HG03135 (cell line): ENCODE measurements at regions not wholly inside any gene's neighbourhood (a gene's known extent, or its start where the extent isn't known, plus 50 kb on each side); places are given as distances from the start of the nearest gene placed in this dataset.

Source experiments
- ATAC-seq: cut with Tn5 transposase; IDR thresholded peaks from one replicate; pipeline ENCODE4 v1.9.1; 2021; ENCODE audit warnings: mild to moderate bottlenecking, moderate library complexity; ENCODE audit not compliant: unreplicated experiment

- no peak for ATAC-seq
Observed at GRCh38 chr6:91130126-91130525, 543.3 kb upstream of the MAP3K7 start.

DNA sequence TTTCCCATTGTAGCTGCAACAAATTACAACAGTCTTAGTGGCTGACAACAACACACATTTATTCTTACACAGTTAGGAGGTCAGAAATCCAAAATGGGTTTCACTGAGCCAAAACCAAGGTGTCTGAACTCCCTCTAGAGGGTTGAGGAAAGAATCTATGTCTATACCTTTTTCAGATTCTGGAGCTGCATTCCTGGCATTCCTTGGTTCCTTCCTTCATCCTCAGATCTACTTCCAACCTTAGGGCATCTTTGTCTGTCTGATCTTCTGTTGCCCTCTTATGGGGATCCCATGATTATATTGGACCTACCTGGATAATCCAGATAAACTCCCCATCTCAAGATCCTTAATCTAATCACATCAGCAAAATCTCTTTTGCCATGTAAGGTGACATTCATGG, 540.9 kb upstream of the MAP3K7 start:
- ATAC-seq: no peak

DNA sequence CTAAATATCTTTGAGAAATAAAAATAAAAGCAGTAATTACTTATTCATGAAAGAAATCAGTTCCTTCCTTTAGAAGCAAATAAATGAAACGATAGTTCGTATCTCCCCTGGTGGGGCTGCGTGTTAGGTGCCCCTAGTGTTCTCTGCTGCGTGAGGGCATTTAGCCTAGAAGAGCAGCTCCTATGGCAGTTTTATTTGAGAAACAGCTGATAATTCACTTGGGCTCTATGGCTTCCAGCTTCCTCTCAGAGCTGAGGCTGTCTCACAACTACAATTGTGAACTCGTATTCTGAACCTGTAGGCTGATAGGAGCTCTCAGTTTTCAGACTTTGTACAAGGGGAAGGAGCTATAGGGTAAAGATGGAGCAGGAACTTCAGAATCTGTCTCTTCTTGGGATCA, 540.0 kb upstream of the MAP3K7 start:
- ATAC-seq: no peak

- no peak for ATAC-seq
Observed at GRCh38 chr6:91117550-91117949, 530.7 kb upstream of the MAP3K7 start.

- no peak for ATAC-seq
Observed at GRCh38 chr6:91114123-91114708, 527.3 kb upstream of the MAP3K7 start.

- no peak for ATAC-seq
Observed at GRCh38 chr6:91106083-91106482, 519.2 kb upstream of the MAP3K7 start.

- ATAC-seq: no peak
Observed at GRCh38 chr6:91105532-91105931, 518.7 kb upstream of the MAP3K7 start.

GRCh38 chr6:91099479-91099878, 512.6 kb upstream of the MAP3K7 start:
- no peak for ATAC-seq

GRCh38 chr6:91098006-91098405, 511.1 kb upstream of the MAP3K7 start:
- ATAC-seq: no peak

GRCh38 chr6:91097364-91097763, 510.5 kb upstream of the MAP3K7 start:
- ATAC-seq: no peak

- ATAC-seq: no peak
Observed at GRCh38 chr6:91094806-91095475, 508.1 kb upstream of the MAP3K7 start.

GRCh38 chr6:91094341-91094740, 507.5 kb upstream of the MAP3K7 start:
- no peak for ATAC-seq

GRCh38 chr6:91088976-91089375, 502.1 kb upstream of the MAP3K7 start:
- ATAC-seq: no peak

DNA sequence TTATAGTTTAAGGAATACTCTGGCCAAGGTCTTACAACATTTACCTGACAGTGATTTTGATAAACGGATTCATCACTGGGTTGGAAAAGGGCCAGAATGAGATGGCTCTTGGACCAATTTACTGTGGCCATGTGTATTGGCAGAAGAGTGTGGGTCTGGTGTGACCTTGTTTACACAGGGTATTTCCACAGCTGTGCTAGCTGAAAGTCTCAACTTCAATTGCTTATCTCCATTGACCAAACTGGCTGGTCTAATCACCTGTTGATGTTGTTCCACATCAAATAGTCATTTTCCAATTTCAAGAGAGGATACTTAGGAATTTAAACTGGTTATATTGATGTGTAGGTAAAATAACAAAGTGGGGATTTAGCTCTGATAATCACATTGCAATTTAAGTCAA, 501.6 kb upstream of the MAP3K7 start:
- ATAC-seq: no peak

DNA sequence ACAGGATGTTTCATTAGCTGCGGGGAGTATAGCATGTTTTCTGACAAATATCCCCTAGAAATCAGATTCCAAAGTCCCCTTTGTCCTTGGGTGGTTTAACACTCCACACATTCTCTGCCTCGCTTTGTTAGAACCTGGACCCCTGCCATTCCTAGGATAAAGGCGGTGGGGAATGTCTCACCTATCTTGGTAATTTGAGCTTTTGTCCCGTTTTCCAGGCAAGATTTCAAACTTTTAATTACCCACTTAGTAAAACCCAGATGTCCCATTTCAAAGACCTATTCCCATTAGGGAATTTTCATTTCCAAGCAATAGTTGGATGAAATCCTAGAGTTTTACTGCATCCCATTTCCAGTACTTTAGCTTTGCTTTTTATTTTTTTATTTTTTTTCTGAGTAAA, 501.0 kb upstream of the MAP3K7 start:
- no peak for ATAC-seq

- ATAC-seq: no peak
Observed at GRCh38 chr6:91083211-91083610, 496.3 kb upstream of the MAP3K7 start.

DNA sequence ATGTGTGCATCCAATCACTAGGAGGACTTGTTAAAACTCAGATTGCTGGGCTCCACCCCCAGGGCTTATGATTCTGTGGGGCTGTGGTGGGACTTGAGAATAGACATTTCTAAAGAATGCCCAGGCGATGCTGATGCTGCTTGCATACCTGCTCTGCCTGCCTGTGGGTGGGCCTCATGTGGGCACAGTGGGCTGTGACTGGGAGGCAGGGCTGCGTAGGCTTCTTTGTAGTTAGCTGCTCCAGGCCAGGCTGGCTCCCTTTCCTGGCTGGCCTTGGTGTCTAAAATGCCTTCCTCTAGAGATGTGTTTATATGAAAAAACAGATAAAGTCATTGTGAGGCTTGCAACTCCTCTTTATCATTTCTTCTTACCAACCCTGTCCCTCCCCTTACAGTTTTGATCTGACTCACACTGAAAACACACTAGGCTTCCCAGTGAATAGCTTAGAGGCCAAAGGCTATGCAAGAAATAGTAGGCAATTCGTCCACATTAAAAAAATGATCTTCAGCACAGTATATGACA, 495.5 kb upstream of the MAP3K7 start:
- ATAC-seq: no peak

DNA sequence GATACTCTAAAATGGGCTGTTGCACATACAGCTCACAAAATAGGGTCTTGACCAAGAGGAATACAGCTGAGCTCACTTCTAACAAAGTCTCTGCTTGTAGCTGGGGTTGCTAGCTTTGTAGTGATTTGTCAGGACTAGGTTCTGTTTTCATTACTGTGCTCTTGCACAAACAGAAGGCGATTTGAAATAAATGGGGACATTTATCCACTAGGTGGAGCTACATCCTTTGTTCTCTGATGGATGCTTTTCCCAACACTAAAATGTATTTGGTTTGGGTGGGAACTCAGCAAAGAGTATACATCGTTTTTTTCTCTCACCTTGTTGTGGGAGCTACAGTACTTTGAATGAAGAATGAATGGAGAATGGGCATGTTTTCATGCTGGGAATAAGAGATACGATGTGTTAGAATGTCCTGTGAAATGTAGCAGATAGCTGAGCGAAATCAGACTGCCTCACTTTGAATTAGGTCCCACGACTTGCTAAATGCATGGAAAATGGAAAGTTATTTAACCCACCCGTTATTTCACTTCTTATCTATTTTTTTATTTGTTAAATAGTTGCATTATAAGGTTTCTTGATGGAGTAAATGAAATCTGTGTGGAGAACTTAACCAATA, 494.7 kb upstream of the MAP3K7 start:
- no peak for ATAC-seq

- ATAC-seq: no peak
Observed at GRCh38 chr6:91080871-91081270, 494.0 kb upstream of the MAP3K7 start.

DNA sequence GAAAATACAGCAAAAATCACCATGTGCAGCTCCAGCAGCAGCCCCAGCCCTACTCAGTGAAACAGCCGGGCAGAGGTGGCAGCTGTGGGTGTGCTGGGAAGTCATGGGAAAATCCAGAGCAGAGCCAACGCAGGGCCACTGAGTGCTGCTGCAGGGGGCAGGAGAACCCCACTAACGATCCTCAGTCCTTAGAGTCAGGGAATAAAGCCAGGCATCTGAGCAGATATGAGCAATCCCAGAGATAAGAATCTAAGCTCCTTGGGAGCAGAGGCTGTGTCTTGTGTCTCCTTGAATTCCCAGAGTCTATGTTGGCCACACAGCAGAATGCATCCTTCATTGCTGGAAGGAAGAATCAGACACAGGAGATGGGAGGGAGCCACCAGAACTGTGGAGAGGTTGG, 493.1 kb upstream of the MAP3K7 start:
- ATAC-seq: no peak

- ATAC-seq: no peak
Observed at GRCh38 chr6:91075244-91075976, 488.5 kb upstream of the MAP3K7 start.

GRCh38 chr6:91063362-91063761, 476.5 kb upstream of the MAP3K7 start:
- no peak for ATAC-seq
